ENCODE measurements at regions not wholly inside any gene's neighbourhood (a gene's known extent, or its start where the extent isn't known, plus 50 kb on each side); places are given as distances from the start of the nearest gene placed in this dataset.

DNA sequence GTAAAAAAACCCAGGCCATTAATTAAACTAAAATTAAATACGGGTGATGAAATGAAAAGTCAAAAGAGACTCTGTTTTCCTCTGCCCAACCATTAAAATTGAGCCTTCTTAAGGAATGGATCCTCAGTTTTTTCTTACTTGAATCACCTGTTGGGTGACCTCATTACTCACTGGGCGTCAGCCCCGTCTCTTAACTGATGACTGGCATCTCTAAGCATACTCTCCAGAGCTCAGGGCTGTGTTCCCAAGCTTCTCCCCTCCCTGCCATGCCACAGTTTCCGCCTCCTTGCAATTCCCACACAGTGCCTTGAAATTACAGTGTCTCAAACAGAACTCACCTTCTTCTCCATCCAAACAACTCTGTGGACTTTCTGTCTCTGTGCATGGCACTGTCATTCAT is 421.1 kb upstream of the CELF4 start (continued):
- TF ChIP-seq, protein P1, sequence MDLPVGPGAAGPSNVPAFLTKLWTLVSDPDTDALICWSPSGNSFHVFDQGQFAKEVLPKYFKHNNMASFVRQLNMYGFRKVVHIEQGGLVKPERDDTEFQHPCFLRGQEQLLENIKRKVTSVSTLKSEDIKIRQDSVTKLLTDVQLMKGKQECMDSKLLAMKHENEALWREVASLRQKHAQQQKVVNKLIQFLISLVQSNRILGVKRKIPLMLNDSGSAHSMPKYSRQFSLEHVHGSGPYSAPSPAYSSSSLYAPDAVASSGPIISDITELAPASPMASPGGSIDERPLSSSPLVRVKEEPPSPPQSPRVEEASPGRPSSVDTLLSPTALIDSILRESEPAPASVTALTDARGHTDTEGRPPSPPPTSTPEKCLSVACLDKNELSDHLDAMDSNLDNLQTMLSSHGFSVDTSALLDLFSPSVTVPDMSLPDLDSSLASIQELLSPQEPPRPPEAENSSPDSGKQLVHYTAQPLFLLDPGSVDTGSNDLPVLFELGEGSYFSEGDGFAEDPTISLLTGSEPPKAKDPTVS (IDR thresholded peaks at IDR 0.05; ENCODE audit: low read depth, low read length) = no peak
- no peak for TF ChIP-seq CBFB (IDR thresholded peaks at IDR 0.05; ENCODE audit: low read depth)

DNA sequence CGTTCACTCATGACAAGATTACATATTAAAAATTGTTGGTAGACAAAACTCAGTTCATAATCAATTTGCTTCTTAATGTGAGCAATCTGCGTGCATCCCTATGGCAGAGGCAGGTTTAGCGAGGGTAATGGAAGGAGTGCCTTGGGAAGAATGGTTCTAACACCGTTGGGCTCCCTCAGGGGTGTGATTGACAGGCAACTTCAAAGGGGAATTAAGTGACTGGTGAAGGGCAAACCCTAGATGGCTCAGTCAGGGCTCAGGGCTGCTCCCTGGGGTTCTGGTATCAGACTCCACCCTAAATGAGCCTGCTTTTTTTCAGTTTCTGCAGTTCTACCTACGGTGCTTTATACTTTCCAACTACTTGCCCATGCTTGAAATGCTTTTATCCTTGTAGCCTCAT is 419.5 kb upstream of the CELF4 start:
- no peaks in the 10 kb centered on the region for H3K4me1 ChIP-seq (ENCODE audit: control insufficient read depth, insufficient read depth, low read length)
- H3K9ac ChIP-seq (ENCODE audit: control insufficient read depth, insufficient read depth, low read length) = no peak overlapping the region
- no peak overlapping the region for H3K27ac ChIP-seq (ENCODE audit: control insufficient read depth, insufficient read depth)
- in situ Hi-C loops (cut with MboI) (no loop called here), intact Hi-C loops (cut with micrococcal nuclease; ENCODE audit: unreplicated experiment) (no loop called here)
- no peaks in the 10 kb centered on the region for H3K9me3 ChIP-seq (replicated peaks; ENCODE audit: control insufficient read depth, insufficient read depth, low read length)
- no peaks in the 10 kb centered on the region for H3K79me2 ChIP-seq (ENCODE audit: control insufficient read depth, insufficient read depth, low read length)
- no peak overlapping the region for H3K4me3 ChIP-seq
- CTCF ChIA-PET = no interaction called here
- RAD21 ChIA-PET (ENCODE audit: unreplicated experiment) = no interaction called here
- DNase-seq (ENCODE audit: low read depth, low spot score) (no peak), FAIRE-seq (no peak), ATAC-seq (no peak)
- BruUV-seq (replicated peaks) = no TSS peak
- no peak overlapping the region for H3K4me2 ChIP-seq (ENCODE audit: control insufficient read depth, insufficient read depth)
- H4K20me1 ChIP-seq (ENCODE audit: control insufficient read depth, insufficient read depth) = no peaks in the 10 kb centered on the region
- SMC1A ChIA-PET (ENCODE audit: uncharacterized antibody, unreplicated experiment) = no interaction called here
- 3% methylated on average over 5 of the region's 5 CpGs for WGBS (ENCODE audit: insufficient coverage, insufficient replicate concordance, low lambda C conversion rate, missing lambda C conversion rate)
- POLR2A ChIA-PET = no interaction called here
- TF ChIP-seq SP1 (IDR thresholded peaks at IDR 0.05; ENCODE audit: low read depth, low read length) (no peak), RAD51 (IDR thresholded peaks at IDR 0.05) (no peak), YY1 (IDR thresholded peaks at IDR 0.05; ENCODE audit: low read depth, low read length) (no peak), BACH1 (IDR thresholded peaks at IDR 0.05; ENCODE audit: borderline replicate concordance) (no peak), SMAD5 (IDR thresholded peaks at IDR 0.05; ENCODE audit: low read depth) (no peak), NFIC (IDR thresholded peaks at IDR 0.05; ENCODE audit: low read depth, low read length) (no peak), CBFB (IDR thresholded peaks at IDR 0.05; ENCODE audit: low read depth) (no peak)
- TF ChIP-seq, protein P2, sequence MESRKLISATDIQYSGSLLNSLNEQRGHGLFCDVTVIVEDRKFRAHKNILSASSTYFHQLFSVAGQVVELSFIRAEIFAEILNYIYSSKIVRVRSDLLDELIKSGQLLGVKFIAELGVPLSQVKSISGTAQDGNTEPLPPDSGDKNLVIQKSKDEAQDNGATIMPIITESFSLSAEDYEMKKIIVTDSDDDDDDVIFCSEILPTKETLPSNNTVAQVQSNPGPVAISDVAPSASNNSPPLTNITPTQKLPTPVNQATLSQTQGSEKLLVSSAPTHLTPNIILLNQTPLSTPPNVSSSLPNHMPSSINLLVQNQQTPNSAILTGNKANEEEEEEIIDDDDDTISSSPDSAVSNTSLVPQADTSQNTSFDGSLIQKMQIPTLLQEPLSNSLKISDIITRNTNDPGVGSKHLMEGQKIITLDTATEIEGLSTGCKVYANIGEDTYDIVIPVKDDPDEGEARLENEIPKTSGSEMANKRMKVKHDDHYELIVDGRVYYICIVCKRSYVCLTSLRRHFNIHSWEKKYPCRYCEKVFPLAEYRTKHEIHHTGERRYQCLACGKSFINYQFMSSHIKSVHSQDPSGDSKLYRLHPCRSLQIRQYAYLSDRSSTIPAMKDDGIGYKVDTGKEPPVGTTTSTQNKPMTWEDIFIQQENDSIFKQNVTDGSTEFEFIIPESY (IDR thresholded peaks at IDR 0.05) = no peak
- no peak overlapping the region for H2AFZ ChIP-seq (ENCODE audit: control insufficient read depth, low read depth, low read length)
- H3K27me3 ChIP-seq (replicated peaks in 1 of 2; ENCODE audit: control insufficient read depth in 2 of 2, insufficient read depth in 2 of 2, low read length in 1 of 2) = no peaks in the 10 kb centered on the region
- H3K36me3 ChIP-seq (ENCODE audit: control insufficient read depth in 2 of 2, insufficient read depth in 2 of 2, low read length in 1 of 2) = no peaks in the 10 kb centered on the region

All from GM12878 (cell line).